ENCODE measurements at regions not wholly inside any gene's neighbourhood (a gene's known extent, or its start where the extent isn't known, plus 50 kb on each side); places are given as distances from the start of the nearest gene placed in this dataset.

- DNase-seq: no peak
- H3K36me3 ChIP-seq: no peaks in the 10 kb centered on the region
These were observed 1349.5 kb downstream of the EFNA5 start for GRCh38 chr5:106321242-106321641.

GRCh38 chr5:106314221-106314824 lies 1356.4 kb downstream of the EFNA5 start:
- no peak for ATAC-seq (ENCODE audit: low FRiP score in 2 of 2)
- WGBS, 2 donors: 42 to 43% methylated on average over 2 of the region's 2 CpGs
- H3K27ac ChIP-seq: no peak overlapping the region
- DNase-seq: no peak
- H3K27me3 ChIP-seq: no peaks in the 10 kb centered on the region
- no peaks in the 10 kb centered on the region for H3K9me3 ChIP-seq
- H3K4me3 ChIP-seq: no peak overlapping the region
- no peaks in the 10 kb centered on the region for H3K36me3 ChIP-seq
- TF ChIP-seq EP300 (IDR thresholded peaks at IDR 0.05): no peak
- TF ChIP-seq POLR2AphosphoS5 (IDR thresholded peaks at IDR 0.05): no peak
- no peak for TF ChIP-seq POLR2A (IDR thresholded peaks at IDR 0.05)
- no peak for TF ChIP-seq CTCF (IDR thresholded peaks at IDR 0.05)
- no peaks in the 10 kb centered on the region for H3K4me1 ChIP-seq

More at GRCh38 chr5:106321242-106321641, 1349.5 kb downstream of the EFNA5 start:
- Histone ChIP-seq H3K4me3 (no peak overlapping the region), H3K27me3 (no peaks in the 10 kb centered on the region), H3K4me1 (no peaks in the 10 kb centered on the region), H3K9me3 (peaks cover 0 to under 1% (median 0%) of the 10 kb centered on the region in 4 donors), H3K27ac (no peak overlapping the region)
- TF ChIP-seq CTCF (IDR thresholded peaks at IDR 0.05) (no peak), POLR2AphosphoS5 (IDR thresholded peaks at IDR 0.05) (no peak), EP300 (IDR thresholded peaks at IDR 0.05) (no peak), POLR2A (IDR thresholded peaks at IDR 0.05) (no peak)
- 87 to 88% methylated on average over 6 of the region's 6 CpGs for WGBS, 2 donors
- no peak for ATAC-seq (ENCODE audit: low FRiP score in 2 of 2)

- DNase-seq (no peak), ATAC-seq (ENCODE audit: low FRiP score in 2 of 2) (no peak)
- no peaks in the 10 kb centered on the region for H3K9me3 ChIP-seq
- H3K36me3 ChIP-seq: no peaks in the 10 kb centered on the region
- H3K4me3 ChIP-seq: no peak overlapping the region
- no peaks in the 10 kb centered on the region for H3K4me1 ChIP-seq
- no peaks in the 10 kb centered on the region for H3K27me3 ChIP-seq
- H3K27ac ChIP-seq: no peak overlapping the region
- TF ChIP-seq CTCF (IDR thresholded peaks at IDR 0.05): no peak
These were observed 1358.4 kb downstream of the EFNA5 start for GRCh38 chr5:106312360-106312759.

- no peaks in the 10 kb centered on the region for H3K27me3 ChIP-seq
- whole genome bisulfite sequencing, 2 donors: 63 to 67% methylated on average over 2 of the region's 2 CpGs
- TF ChIP-seq POLR2A (IDR thresholded peaks at IDR 0.05): no peak
- no peak for TF ChIP-seq EP300 (IDR thresholded peaks at IDR 0.05)
- TF ChIP-seq CTCF (IDR thresholded peaks at IDR 0.05): no peak
- TF ChIP-seq POLR2AphosphoS5 (IDR thresholded peaks at IDR 0.05): no peak
- H3K36me3 ChIP-seq: no peaks in the 10 kb centered on the region
- no peak overlapping the region for H3K27ac ChIP-seq
- ATAC-seq (ENCODE audit: low FRiP score in 2 of 2): no peak
- no peak overlapping the region for H3K4me3 ChIP-seq
- no peaks in the 10 kb centered on the region for H3K4me1 ChIP-seq
- H3K9me3 ChIP-seq: no peaks in the 10 kb centered on the region
- DNase-seq: no peak
These were observed 1359.4 kb downstream of the EFNA5 start for GRCh38 chr5:106311230-106311915.

- no peaks in the 10 kb centered on the region for H3K36me3 ChIP-seq
- H3K27me3 ChIP-seq: no peaks in the 10 kb centered on the region
- H3K4me1 ChIP-seq: no peaks in the 10 kb centered on the region
- H3K4me3 ChIP-seq: no peak overlapping the region
- DNase-seq: no peak
- H3K9me3 ChIP-seq: no peaks in the 10 kb centered on the region
- H3K27ac ChIP-seq: no peak overlapping the region
- TF ChIP-seq EP300 (IDR thresholded peaks at IDR 0.05) (no peak), CTCF (IDR thresholded peaks at IDR 0.05) (no peak), POLR2AphosphoS5 (IDR thresholded peaks at IDR 0.05) (no peak), POLR2A (IDR thresholded peaks at IDR 0.05) (no peak)
- ATAC-seq (ENCODE audit: low FRiP score in 2 of 2): no peak
- WGBS, 2 donors: 81% methylated on average over 5 of the region's 5 CpGs
These were observed 1363.5 kb downstream of the EFNA5 start for GRCh38 chr5:106307265-106307664.
